GM19452 (cell line): ENCODE measurements at regions not wholly inside any gene's neighbourhood (a gene's known extent, or its start where the extent isn't known, plus 50 kb on each side); places are given as distances from the start of the nearest gene placed in this dataset.

Experiments
- ATAC-seq: cut with Tn5 transposase; IDR thresholded peaks from one replicate; pipeline ENCODE4 v1.9.1; 2021; ENCODE audit not compliant: unreplicated experiment

GRCh38 chr1:90208949-90209348 is 214.0 kb downstream of the ZNF326 start:
- no peak for ATAC-seq

DNA sequence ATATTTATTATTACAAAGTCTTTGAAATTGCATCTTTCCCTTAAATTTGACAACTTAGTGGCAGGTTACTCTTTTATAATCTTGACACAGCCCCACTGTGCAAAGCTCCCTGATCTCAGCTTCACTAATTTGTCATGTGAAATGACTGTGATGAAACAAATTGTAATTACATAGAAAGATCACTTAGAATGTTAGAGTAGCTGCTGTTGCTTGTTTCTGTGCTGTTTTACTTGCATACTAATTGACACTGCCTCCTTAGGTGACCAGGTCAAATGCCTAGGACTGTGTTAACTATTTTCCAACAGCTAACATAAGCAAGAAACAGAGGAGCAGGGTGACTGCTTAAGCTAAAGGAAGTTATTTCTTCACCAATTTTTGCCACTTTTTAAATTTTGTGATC is 211.3 kb downstream of the ZNF326 start:
- no peak for ATAC-seq

DNA sequence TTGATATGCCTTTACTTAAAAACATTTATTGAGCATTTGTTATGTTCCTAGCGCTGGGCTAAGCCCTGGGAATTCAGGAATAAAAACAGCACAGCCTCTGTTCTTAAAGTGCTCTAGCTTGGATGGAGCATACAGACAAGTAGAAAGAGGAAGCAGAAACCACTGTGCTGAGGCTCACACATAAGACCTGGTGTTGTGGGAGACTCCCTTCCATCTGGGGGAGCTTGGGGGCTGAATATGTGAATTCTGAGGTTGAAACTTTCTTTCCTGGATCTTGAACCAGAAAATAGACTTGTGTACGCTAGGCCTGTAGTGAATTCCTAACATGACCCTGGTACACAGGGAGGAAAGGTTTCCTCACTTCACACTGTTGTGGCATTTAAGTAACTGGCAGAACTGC is 209.9 kb downstream of the ZNF326 start:
- ATAC-seq: no peak

GRCh38 chr1:90204023-90204590 is 209.2 kb downstream of the ZNF326 start:
- no peak for ATAC-seq

DNA sequence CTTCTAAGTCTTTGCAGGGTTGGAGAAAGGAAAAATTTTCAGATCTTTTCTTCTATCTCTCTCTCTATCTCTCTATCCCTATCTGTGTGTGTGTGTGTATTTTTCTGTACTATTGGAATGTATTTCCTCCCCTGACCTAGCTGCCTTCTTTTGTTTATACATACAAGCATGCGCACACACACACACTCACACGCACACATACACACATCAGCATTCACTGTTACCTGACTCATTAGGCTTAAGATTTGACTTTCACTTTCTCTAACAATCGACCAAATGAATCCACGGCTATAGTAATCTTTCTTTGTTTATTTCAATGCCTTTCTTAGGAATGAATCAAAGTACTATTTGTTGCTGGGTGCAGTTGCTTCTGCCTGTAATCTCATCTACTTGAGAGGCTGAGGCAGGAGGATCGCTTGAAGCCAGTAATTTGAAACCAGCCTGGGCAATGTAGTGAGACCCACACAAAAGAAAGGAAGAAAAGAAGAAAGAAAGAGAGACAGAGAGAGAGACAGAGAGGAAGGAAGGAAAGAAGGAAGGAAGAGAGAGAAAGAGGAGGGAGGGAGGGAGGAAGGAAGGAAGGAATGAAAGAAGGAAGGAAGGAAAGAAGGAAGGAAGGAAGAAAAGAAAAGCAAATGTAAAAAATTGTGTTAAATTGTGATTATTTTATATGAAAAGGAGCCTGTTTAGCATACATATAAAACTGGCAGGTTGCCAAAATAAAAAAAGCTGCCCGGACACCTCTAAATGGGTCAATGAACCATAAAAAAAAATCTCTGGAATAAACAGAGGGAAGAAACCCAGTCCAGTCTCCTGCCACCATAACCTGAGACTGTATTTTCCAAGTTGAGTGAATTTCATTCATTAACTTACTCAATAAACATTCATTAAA is 206.8 kb downstream of the ZNF326 start:
- no peak for ATAC-seq

DNA sequence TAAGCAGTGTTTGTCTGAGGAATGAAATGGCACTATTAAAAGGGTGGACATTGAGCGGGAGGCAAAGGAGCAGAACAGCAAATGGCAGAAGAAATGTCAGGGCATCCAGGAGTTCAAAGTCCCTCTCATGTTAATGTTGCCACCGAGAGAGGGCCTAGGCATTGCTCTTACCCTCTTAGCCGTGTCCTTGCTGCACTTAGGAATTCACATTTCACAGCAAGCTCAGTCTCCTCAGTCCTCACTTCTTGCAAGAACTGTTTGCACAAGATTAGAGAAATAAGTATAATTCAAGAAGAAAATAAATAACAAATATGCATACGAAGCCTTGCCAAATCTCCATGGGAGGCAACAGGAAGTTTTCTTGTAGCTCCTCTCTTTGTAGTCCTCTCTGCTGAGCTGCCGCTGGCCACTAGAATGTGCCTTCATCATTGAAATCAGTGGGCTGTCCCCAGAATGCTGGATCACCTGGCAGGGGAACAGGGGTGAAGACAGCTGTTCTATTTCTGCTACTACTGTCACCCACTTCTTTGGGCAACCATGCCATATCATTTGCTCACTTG is 205.8 kb downstream of the ZNF326 start:
- ATAC-seq: no peak

DNA sequence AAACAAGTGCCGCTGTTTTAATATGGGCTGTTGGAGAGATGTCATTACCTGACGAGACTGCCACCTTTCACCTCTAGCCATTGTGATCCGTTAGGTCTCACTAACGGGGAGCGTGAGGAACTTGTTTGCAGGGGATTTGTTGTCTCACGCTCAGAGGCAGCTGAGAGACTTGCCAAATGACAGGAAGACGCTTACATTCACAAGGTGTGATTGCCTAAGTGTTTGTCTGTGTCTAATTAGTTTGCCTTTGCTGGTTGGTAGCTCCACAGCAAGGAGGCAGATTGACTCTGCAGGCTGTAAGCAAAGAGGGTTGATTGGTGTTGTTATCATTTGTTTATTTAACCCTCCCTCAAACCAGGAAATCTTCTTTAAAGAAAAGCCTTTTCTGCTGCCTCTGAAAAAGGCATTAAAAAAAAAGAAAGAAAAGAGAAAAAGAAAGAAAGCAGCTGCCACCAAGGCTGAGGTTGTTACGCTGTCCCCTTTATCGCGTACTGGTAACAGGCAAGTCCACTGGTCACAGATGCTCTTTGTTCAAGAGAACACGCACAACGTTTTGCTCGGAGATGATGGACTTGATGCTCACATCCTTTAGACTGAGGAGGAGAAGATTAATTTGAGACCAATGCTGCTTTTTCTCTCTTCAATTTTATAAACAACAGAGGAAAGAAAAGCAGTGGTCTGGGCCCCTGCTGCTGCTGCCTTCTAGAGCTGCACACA is 203.9 kb downstream of the ZNF326 start:
- ATAC-seq: no peak

DNA sequence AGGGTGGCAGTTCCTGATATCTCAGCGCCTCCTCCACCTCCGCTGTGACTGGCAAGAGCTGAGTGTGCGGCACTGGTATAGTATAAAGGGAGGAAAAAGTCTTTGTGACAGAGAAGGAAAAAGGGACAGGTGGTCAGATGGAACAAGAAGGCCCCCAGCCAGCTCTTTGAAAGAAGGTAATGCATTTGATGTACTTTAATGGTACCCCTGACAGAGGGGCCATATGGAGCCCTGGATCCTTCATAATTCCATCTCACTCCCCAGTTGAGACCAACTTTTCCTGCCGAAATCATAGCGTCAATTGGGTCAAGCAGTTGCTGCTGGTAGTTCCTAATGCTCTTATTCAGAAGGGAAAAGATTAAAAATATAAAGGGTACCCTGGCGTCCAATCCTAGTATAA is 198.2 kb downstream of the ZNF326 start:
- no peak for ATAC-seq

GRCh38 chr1:90192408-90192807 is 197.5 kb downstream of the ZNF326 start:
- ATAC-seq: no peak

GRCh38 chr1:90190523-90190922 is 195.6 kb downstream of the ZNF326 start:
- ATAC-seq: no peak

DNA sequence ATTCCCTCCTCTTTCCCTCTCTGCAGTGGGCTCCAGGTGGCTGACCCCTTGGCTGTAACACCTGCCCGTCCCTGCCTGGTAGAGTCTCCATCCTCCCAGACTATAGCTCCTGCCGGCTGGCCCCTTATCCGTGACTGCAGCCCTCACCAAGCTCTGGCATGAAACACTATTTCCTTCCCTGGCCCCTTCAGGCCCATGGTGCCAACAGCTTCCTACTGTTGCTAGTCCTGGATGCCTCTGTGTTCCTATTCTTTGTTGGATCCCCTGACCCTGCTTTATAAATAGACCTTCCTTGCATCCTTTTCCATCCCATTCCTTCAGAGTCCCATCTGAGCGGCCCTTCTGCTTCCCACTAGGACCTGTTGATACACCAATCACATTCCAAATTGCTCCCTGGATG is 195.0 kb downstream of the ZNF326 start:
- ATAC-seq: no peak

- ATAC-seq: no peak
These were observed 192.3 kb downstream of the ZNF326 start for GRCh38 chr1:90187323-90187585.

- no peak for ATAC-seq
These were observed 191.8 kb downstream of the ZNF326 start for GRCh38 chr1:90186506-90187322.

- ATAC-seq: no peak
These were observed 181.6 kb downstream of the ZNF326 start for GRCh38 chr1:90176530-90176929.

GRCh38 chr1:90175490-90176167 is 180.7 kb downstream of the ZNF326 start:
- no peak for ATAC-seq

GRCh38 chr1:90174246-90174645 is 179.3 kb downstream of the ZNF326 start:
- ATAC-seq: no peak

- ATAC-seq: no peak
These were observed 167.3 kb downstream of the ZNF326 start for GRCh38 chr1:90162216-90162615.

GRCh38 chr1:90161625-90162024 is 166.7 kb downstream of the ZNF326 start:
- ATAC-seq: no peak

GRCh38 chr1:90155721-90156487 is 161.0 kb downstream of the ZNF326 start:
- ATAC-seq: no peak

DNA sequence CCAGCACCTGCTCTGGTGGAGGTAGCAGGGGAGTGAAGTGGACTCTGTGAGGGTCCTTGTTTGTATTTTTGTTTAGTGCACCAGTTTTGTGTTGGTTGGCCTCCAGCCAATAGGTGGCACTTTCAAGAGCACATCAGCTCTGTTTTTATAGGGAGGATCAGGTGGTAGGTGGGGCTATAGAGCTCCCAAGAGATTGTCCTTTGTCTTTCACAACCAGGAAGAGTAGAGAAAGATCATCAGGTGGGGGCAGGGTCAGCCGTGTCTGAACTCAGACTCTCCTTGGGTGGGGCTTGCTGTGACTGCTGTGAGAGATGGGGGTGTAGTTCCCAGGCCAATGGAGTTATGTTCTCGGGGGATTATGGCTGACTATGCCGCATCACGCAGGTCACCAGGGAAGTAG is 159.8 kb downstream of the ZNF326 start:
- no peak for ATAC-seq
